HepG2 (cell line): ENCODE measurements at regions not wholly inside any gene's neighbourhood (a gene's known extent, or its start where the extent isn't known, plus 50 kb on each side); places are given as distances from the start of the nearest gene placed in this dataset.

ENCODE experiments used
- ATAC-seq: fragments of 200-7000 bp; cut with Tn5 transposase; 3 replicates; pipeline ENCODE4 v1.9.1; 2020; ENCODE audit warnings: mild to moderate bottlenecking, moderate library complexity
- BruUV-seq: library from RNA; stranded (reverse); fragments of 400-500 nt; replicated peaks from 2 replicates; lab custom pipeline; 2021; lab: Mats Ljungman, UMichigan
- CTCF ChIA-PET: fragments of 300-600 bp; formaldehyde crosslinking; extraction: SDS; loops from one replicate; lab custom pipeline; 2021; ENCODE audit warnings: low total read pairs, inconsistent platforms, low intra/inter-chr PET ratio; lab: Yijun Ruan, JAX
- POLR2A ChIA-PET: fragments of 350-600 bp; sonication (Branson Sonifier 250); formaldehyde crosslinking; loops from one replicate; lab custom pipeline; 2020; ENCODE audit warnings: antibody characterized with exemption, inconsistent platforms; lab: Yijun Ruan, JAX
- DNase-seq: peaks from one replicate; pipeline ENCODE4 v3.0.0-alpha.2; 2015; ENCODE audit warnings: low spot score
- FAIRE-seq: peaks from 3 replicates; lab custom pipeline; 2011; peaks lifted over from hg19 to GRCh38; lab: Jason Lieb, UNC
- H2AFZ ChIP-seq: one replicate; pipeline ENCODE4 v1.6.1; 2011; ENCODE audit warnings: low read length, inconsistent platforms
- H3K27ac ChIP-seq: fragments of 300-600 bp; 3 replicates; pipeline ENCODE4 v1.8.0; 2011; ENCODE audit warnings: mixed run types, mild to moderate bottlenecking, mixed read lengths, low read length, inconsistent platforms; ENCODE audit not compliant: insufficient read depth; ENCODE audit errors: extremely low read length
- H3K27me3 ChIP-seq, 2 experiments: fragments of 200-600 bp in 1 of 2; 2 replicates in 1 of 2; 3 replicates in 1 of 2; pipeline versions ENCODE4 v1.6.0 to v1.8.0; 2011; ENCODE audit warnings: low read length in 2 of 2, mild to moderate bottlenecking in 2 of 2, moderate library complexity in 2 of 2, inconsistent platforms in 1 of 2; ENCODE audit not compliant: insufficient read depth in 2 of 2, control insufficient read depth in 1 of 2
- H3K36me3 ChIP-seq, 2 experiments: fragments of 200-600 bp in 1 of 2; replicated peaks in 1 of 2; 2 replicates in 1 of 2; 3 replicates in 1 of 2; pipeline versions ENCODE4 v1.5.1 to v1.8.0; 2011; ENCODE audit warnings: low read length in 2 of 2, inconsistent platforms in 1 of 2; ENCODE audit not compliant: insufficient read depth in 2 of 2, control insufficient read depth in 1 of 2
- H3K4me1 ChIP-seq: 2 replicates; pipeline ENCODE4 v1.5.1; 2012; ENCODE audit warnings: low read length, inconsistent platforms; ENCODE audit not compliant: insufficient read depth
- H3K4me2 ChIP-seq: 2 replicates; pipeline ENCODE4 v1.6.0; 2011; ENCODE audit warnings: low read depth, low read length, inconsistent platforms
- H3K4me3 ChIP-seq, 3 experiments: fragments of 200-600 bp in 1 of 3; sonication (generic), shearing (Covaris generic) in 1 of 3; replicated peaks in 1 of 3; 2 replicates each; pipeline ENCODE4 v1.5.1; 2011 to 2016; ENCODE audit warnings: low read length in 3 of 3, inconsistent platforms in 2 of 3, low read depth in 2 of 3, mild to moderate bottlenecking in 2 of 3, control low read depth in 1 of 3, mixed read lengths in 1 of 3; ENCODE audit not compliant: insufficient read depth in 1 of 3
- H3K79me2 ChIP-seq: one replicate; pipeline ENCODE4 v1.6.1; 2011; ENCODE audit warnings: low read length, inconsistent platforms; ENCODE audit not compliant: insufficient read depth
- H3K9ac ChIP-seq: 2 replicates; pipeline ENCODE4 v1.6.0; 2011; ENCODE audit warnings: mild to moderate bottlenecking, low read depth, low read length, inconsistent platforms; ENCODE audit not compliant: insufficient read depth
- H3K9me3 ChIP-seq: 2 replicates; pipeline ENCODE4 v1.5.1; 2012; ENCODE audit warnings: mild to moderate bottlenecking, low read length
- H4K20me1 ChIP-seq: 2 replicates; pipeline ENCODE4 v1.6.0; 2011; ENCODE audit warnings: inconsistent platforms, mild to moderate bottlenecking, low read length, moderate library complexity; ENCODE audit not compliant: insufficient read depth
- FOXM1 ChIP-seq: sonication (generic); formaldehyde crosslinking; IDR thresholded peaks from 2 replicates; pipeline ENCODE4 v1.5.0; 2020; ENCODE audit warnings: missing genetic modification reagents
- KDM4B ChIP-seq: sonication (generic); formaldehyde crosslinking; IDR thresholded peaks from 2 replicates; pipeline ENCODE4 v1.4.0; 2020; ENCODE audit warnings: missing genetic modification reagents
- MIER2 ChIP-seq: IDR thresholded peaks from 2 replicates; pipeline ENCODE4 v1.6.1; 2016; ENCODE audit warnings: missing biosample characterization, missing genetic modification reagents
- PAWR ChIP-seq: sonication (generic); formaldehyde crosslinking; IDR thresholded peaks from 2 replicates; pipeline ENCODE4 v1.4.0; 2020; ENCODE audit warnings: missing genetic modification reagents, mild to moderate bottlenecking, borderline replicate concordance
- POGZ ChIP-seq: sonication (generic); formaldehyde crosslinking; IDR thresholded peaks from 2 replicates; pipeline ENCODE4 v1.4.0; 2020; ENCODE audit warnings: mild to moderate bottlenecking, missing genetic modification reagents
- PRPF4 ChIP-seq: fragments of 200-400 bp; formaldehyde crosslinking; IDR thresholded peaks from 2 replicates; pipeline ENCODE4 v1.6.1; 2016; ENCODE audit warnings: low read length, low read depth; ENCODE audit not compliant: poor library complexity, severe bottlenecking
- SATB2 ChIP-seq: sonication (generic); formaldehyde crosslinking; IDR thresholded peaks from 2 replicates; pipeline ENCODE4 v1.5.0; 2020; ENCODE audit warnings: missing genetic modification reagents
- SUZ12 ChIP-seq: fragments of 150-350 bp; IDR thresholded peaks from 2 replicates; pipeline ENCODE4 v1.6.1; 2014; ENCODE audit warnings: low read depth, low read length
- ZHX1 ChIP-seq: sonication (generic); formaldehyde crosslinking; IDR thresholded peaks from 2 replicates; pipeline ENCODE4 v1.8.1; 2022; ENCODE audit warnings: low read depth, mild to moderate bottlenecking, missing genetic modification reagents
- ZNF230 ChIP-seq: sonication (generic); formaldehyde crosslinking; IDR thresholded peaks from 2 replicates; pipeline ENCODE4 v1.4.0; 2020; ENCODE audit warnings: mild to moderate bottlenecking, missing genetic modification reagents
- ZNF296 ChIP-seq: sonication (generic); formaldehyde crosslinking; conservative IDR thresholded peaks from 2 replicates; pipeline ENCODE4 v1.5.0; 2020; ENCODE audit warnings: mild to moderate bottlenecking, missing genetic modification reagents
- ZNF572 ChIP-seq: sonication (generic); formaldehyde crosslinking; IDR thresholded peaks from 2 replicates; pipeline ENCODE4 v1.5.1; 2020; ENCODE audit warnings: mild to moderate bottlenecking, missing genetic modification reagents
- ZNF605 ChIP-seq: sonication (generic); formaldehyde crosslinking; IDR thresholded peaks from 2 replicates; pipeline ENCODE4 v1.8.0; 2022; ENCODE audit warnings: mild to moderate bottlenecking, missing genetic modification reagents
- ZNF614 ChIP-seq: IDR thresholded peaks from 2 replicates; pipeline ENCODE4 v1.6.1; 2018; ENCODE audit warnings: missing biosample characterization, missing genetic modification reagents, inconsistent platforms, borderline replicate concordance
- WGBS: methylation state at CpG from one replicate; pipeline ENCODE4 v1.1.6; 2017; ENCODE audit warnings: low lambda C conversion rate; 5-methylcytosine and 5-hydroxymethylcytosine counted together
- in situ Hi-C: cut with HindIII; loops from 2 replicates; pipeline ENCODE4 v1.10.0; 2017; ENCODE audit warnings: low pct_unique_long_range_greater_than_20kb; ENCODE audit not compliant: extremely low pct_ligation_motif_present
- intact Hi-C: fragments of 100-400 bp; cut with micrococcal nuclease; formaldehyde crosslinking; loops from one replicate; pipeline ENCODE4 v1.10.0; 2022; ENCODE audit not compliant: unreplicated experiment

- H3K4me1 ChIP-seq = peaks cover 11% of the 10 kb centered on the region; the same call in 1 of the 2 replicates
- in situ Hi-C loops = no loop called here
- BruUV-seq = no TSS peak
Measured at GRCh38 chr9:81852820-81853219, 75.4 kb upstream of the SPATA31D4 start.

More at GRCh38 chr9:81852820-81853219, 75.4 kb upstream of the SPATA31D4 start:
- H2AFZ ChIP-seq = no peak overlapping the region
- no peak for FAIRE-seq
- H3K9me3 ChIP-seq = no peaks in the 10 kb centered on the region
- CTCF ChIA-PET = no interaction called here
- no peaks in the 10 kb centered on the region for H3K27me3 ChIP-seq
- no peak overlapping the region for H3K27ac ChIP-seq
- no peak overlapping the region for H3K4me3 ChIP-seq
- H3K9ac ChIP-seq = no peak overlapping the region
- intact Hi-C loops = no loop called here
- H3K4me2 ChIP-seq = no peak overlapping the region
- no peaks in the 10 kb centered on the region for H3K79me2 ChIP-seq
- 58% methylated on average over 1 of the region's 1 CpG for WGBS
- no peaks in the 10 kb centered on the region for H4K20me1 ChIP-seq
- POLR2A ChIA-PET = no interaction called here
- H3K36me3 ChIP-seq = no peaks in the 10 kb centered on the region
- ATAC-seq = no peak
- TF ChIP-seq POGZ (no peak), SATB2 (CRISPR knock-in tag) (no peak), ZNF230 (CRISPR knock-in tag) (no peak), KDM4B (CRISPR knock-in tag) (no peak), ZNF605 (no peak), ZNF572 (no peak), SUZ12 (no peak), MIER2 (CRISPR knock-in tag) (no peak), ZHX1 (no peak), FOXM1 (CRISPR knock-in tag) (no peak), ZNF614 (CRISPR knock-in tag) (no peak), ZNF296 (CRISPR knock-in tag) (no peak), PRPF4 (no peak), PAWR (no peak)
- TF ChIP-seq, all 625 proteins: peak for 0
- DNase-seq = no peak
